K562 (cell line): ENCODE measurements at regions not wholly inside any gene's neighbourhood (a gene's known extent, or its start where the extent isn't known, plus 50 kb on each side); places are given as distances from the start of the nearest gene placed in this dataset.

Experiments used
- ATAC-seq: fragments of 200-7000 bp; cut with Tn5 transposase; 3 replicates; pipeline ENCODE4 v1.9.1; 2020; ENCODE audit warnings: moderate library complexity
- BruUV-seq: library from RNA; stranded (reverse); fragments of 400-500 nt; replicated peaks from 2 replicates; lab custom pipeline; 2021; lab: Mats Ljungman, UMichigan
- CTCF ChIA-PET: fragments of 300-600 bp; formaldehyde crosslinking; extraction: SDS; loops from one replicate; lab custom pipeline; 2021; ENCODE audit warnings: low intra/inter-chr PET ratio; lab: Yijun Ruan, JAX
- POLR2A ChIA-PET: fragments of 300-600, 350-650 bp; sonication (Branson Sonifier 250); formaldehyde crosslinking; extraction: SDS; loops from one replicate; lab custom pipeline; 2021; ENCODE audit warnings: antibody characterized with exemption, inconsistent platforms; lab: Yijun Ruan, JAX
- DNase-seq, 4 experiments: peaks; one replicate each; pipeline versions ENCODE4 v3.0.0 to v3.0.0-alpha.2; 2011 to 2018; ENCODE audit warnings: low spot score in 3 of 4, mixed read lengths in 3 of 4; ENCODE audit errors: extremely low read depth in 1 of 4
- FAIRE-seq: peaks from 2 replicates; lab custom pipeline; 2011; peaks lifted over from hg19 to GRCh38; lab: Jason Lieb, UNC
- H2AFZ ChIP-seq: 2 replicates; pipeline ENCODE4 v1.6.0; 2011; ENCODE audit warnings: low read depth, low read length, control low read depth, inconsistent platforms
- H3K27ac ChIP-seq: fragments of 200-600 bp; 3 replicates; pipeline ENCODE4 v1.8.0; 2011; ENCODE audit warnings: low read depth, mild to moderate bottlenecking, control low read depth, inconsistent platforms, low read length, moderate library complexity, mixed read lengths; ENCODE audit errors: extremely low read depth
- H3K27me3 ChIP-seq, 2 experiments: fragments of 300-600 bp in 1 of 2; 2 replicates in 1 of 2; 3 replicates in 1 of 2; pipeline versions ENCODE4 v1.6.0 to v1.8.0; 2011; ENCODE audit warnings: inconsistent platforms in 2 of 2, low read length in 2 of 2, mild to moderate bottlenecking in 1 of 2, mixed read lengths in 1 of 2, moderate library complexity in 1 of 2; ENCODE audit not compliant: control insufficient read depth in 2 of 2, insufficient read depth in 2 of 2
- H3K36me3 ChIP-seq: fragments of 300-600 bp; 3 replicates; pipeline ENCODE4 v1.8.0; 2011; ENCODE audit warnings: mild to moderate bottlenecking, low read length, inconsistent platforms; ENCODE audit not compliant: control insufficient read depth, insufficient read depth
- H3K4me1 ChIP-seq, 2 experiments: fragments of 200-600 bp in 1 of 2; replicated peaks in 1 of 2; 2 replicates in 1 of 2; 3 replicates in 1 of 2; pipeline versions ENCODE4 v1.5.1 to v1.8.0; 2011; ENCODE audit warnings: inconsistent platforms in 2 of 2, low read length in 2 of 2, mild to moderate bottlenecking in 1 of 2, mixed read lengths in 1 of 2, moderate library complexity in 1 of 2; ENCODE audit not compliant: control insufficient read depth in 2 of 2, insufficient read depth in 2 of 2
- H3K4me2 ChIP-seq: 2 replicates; pipeline ENCODE4 v1.6.1; 2011; ENCODE audit warnings: low read length, control low read depth, inconsistent platforms, mixed read lengths; ENCODE audit not compliant: insufficient read depth
- H3K4me3 ChIP-seq: fragments of 200-600 bp; sonication (generic), shearing (Covaris generic); 2 replicates; pipeline ENCODE4 v1.5.1; 2016; ENCODE audit warnings: control low read depth, inconsistent platforms
- H3K79me2 ChIP-seq: fragments of 200-600 bp; 3 replicates; pipeline ENCODE4 v1.8.0; 2011; ENCODE audit warnings: low read length, inconsistent platforms; ENCODE audit not compliant: control insufficient read depth, insufficient read depth
- H3K9ac ChIP-seq, 2 experiments: 2 replicates each; pipeline versions ENCODE4 v1.6.0 to v1.6.1; 2011; ENCODE audit warnings: low read depth in 2 of 2, low read length in 2 of 2, control low read depth in 1 of 2, inconsistent platforms in 1 of 2, mild to moderate bottlenecking in 1 of 2, mixed read lengths in 1 of 2; ENCODE audit not compliant: insufficient read depth in 1 of 2
- H3K9me1 ChIP-seq: one replicate; pipeline ENCODE4 v1.6.0; 2011; ENCODE audit warnings: inconsistent platforms, mild to moderate bottlenecking, low read length, moderate library complexity; ENCODE audit not compliant: control insufficient read depth, insufficient read depth
- H3K9me3 ChIP-seq: replicated peaks from 2 replicates; pipeline ENCODE4 v1.5.1; 2011; ENCODE audit warnings: low read depth, low read length, inconsistent platforms; ENCODE audit not compliant: control insufficient read depth, insufficient read depth
- H4K20me1 ChIP-seq: replicated peaks from 2 replicates; pipeline ENCODE4 v1.6.1; 2011; ENCODE audit warnings: low read length, inconsistent platforms, mixed read lengths; ENCODE audit not compliant: control insufficient read depth, insufficient read depth
- LEF1 ChIP-seq: fragments of 450-650 bp; IDR thresholded peaks from 2 replicates; pipeline ENCODE4 v1.6.1; 2016; ENCODE audit warnings: mild to moderate bottlenecking
- SP2 ChIP-seq: IDR thresholded peaks from 2 replicates; pipeline ENCODE4 v1.6.1; 2011; ENCODE audit warnings: mild to moderate bottlenecking, low read depth, low read length, moderate library complexity; ENCODE audit not compliant: poor library complexity, severe bottlenecking; ENCODE audit errors: extremely low read depth
- ZBTB8A ChIP-seq: fragments of 450-650 bp; IDR thresholded peaks from 2 replicates; pipeline ENCODE4 v1.6.1; 2018; ENCODE audit warnings: mild to moderate bottlenecking, moderate library complexity; ENCODE audit not compliant: partially characterized antibody
- ZNF316 ChIP-seq: fragments of 450-650 bp; IDR thresholded peaks from 2 replicates; pipeline ENCODE4 v1.6.1; 2016
- ZNF583 ChIP-seq: fragments of 250-450 bp; sonication (Bioruptor Pico); IDR thresholded peaks from 2 replicates; pipeline ENCODE4 v1.4.0; 2020
- WGBS: fragments of 100-300 bp; shearing (Covaris generic); methylation state at CpG from one replicate; pipeline ENCODE4 v1.1.6; 2016; ENCODE audit warnings: low coverage, mixed read lengths; ENCODE audit not compliant: insufficient coverage; ENCODE audit errors: missing lambda C conversion rate; 5-methylcytosine and 5-hydroxymethylcytosine counted together
- in situ Hi-C: fragments of 300-500 bp; cut with MboI; formaldehyde crosslinking; loops from 4 replicates; pipeline ENCODE4 v1.15.0; 2018; ENCODE audit warnings: inconsistent platforms, mixed read lengths
- intact Hi-C: fragments of 100-400 bp; cut with micrococcal nuclease; formaldehyde crosslinking; loops from 2 replicates; pipeline ENCODE4 v1.14.2; 2022
- TF ChIP-seq, protein P1 (sequence below): sonication (generic); formaldehyde crosslinking; IDR thresholded peaks from 2 replicates; pipeline ENCODE4 v1.5.0; 2020; ENCODE audit warnings: missing genetic modification reagents

DNA sequence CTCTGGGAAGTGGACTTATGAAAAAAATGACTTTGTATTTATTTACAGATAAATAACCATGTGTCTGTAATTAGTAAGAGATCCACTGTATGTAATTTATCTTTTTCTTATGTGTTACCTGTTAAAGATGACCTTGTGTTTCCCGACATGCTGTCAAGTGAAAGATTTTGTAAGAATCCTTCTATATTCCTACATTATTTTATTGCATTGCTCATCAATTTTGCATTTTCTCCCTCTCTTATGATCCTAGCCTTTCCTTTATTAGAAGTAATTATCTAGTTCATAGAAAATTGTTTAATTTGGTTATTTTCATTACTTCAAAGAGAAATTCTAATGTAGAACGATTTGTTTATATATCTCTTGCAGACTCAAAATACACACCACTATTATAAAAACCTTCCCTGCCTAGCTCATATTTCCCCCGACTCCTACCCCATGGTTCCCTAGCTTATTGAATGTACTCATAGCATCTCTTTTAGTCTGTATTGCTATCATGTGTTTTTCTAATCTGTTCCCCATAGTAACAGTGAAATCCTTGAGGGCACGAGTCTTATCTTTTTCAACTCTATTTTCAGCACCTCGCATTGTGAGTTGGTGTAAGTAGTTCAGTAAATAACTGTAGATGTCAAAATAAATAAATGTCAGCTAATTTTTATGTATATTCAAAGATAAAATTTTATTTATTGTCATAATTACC lies 774.4 kb downstream of the HDGFL1 start:
- intact Hi-C loops, result no loop called here
- ATAC-seq (no peak), DNase-seq (no peak), FAIRE-seq (no peak)
- Histone ChIP-seq H3K79me2 (no peaks in the 10 kb centered on the region), H3K27ac (no peak overlapping the region), H3K36me3 (no peaks in the 10 kb centered on the region), H3K9ac (no peak overlapping the region), H3K4me1 (no peaks in the 10 kb centered on the region), H3K4me2 (no peak overlapping the region), H3K9me1 (no peaks in the 10 kb centered on the region), H2AFZ (no peak overlapping the region), H4K20me1 (no peaks in the 10 kb centered on the region), H3K9me3 (0 out of 2 replicates have a peak, but pooled peaks cover 3% of the 10 kb centered on the region), H3K27me3 (no peaks in the 10 kb centered on the region), H3K4me3 (no peak overlapping the region)
- WGBS, result 0% methylated on average over 5 of the region's 5 CpGs
- in situ Hi-C loops, result no loop called here
- POLR2A ChIA-PET, result no interaction called here
- TF ChIP-seq SP2 (no peak), LEF1 (no peak), ZNF583 (CRISPR knock-in tag) (no peak), ZNF316 (peak; percentile 6; the same call in 1 of the 2 replicates), ZBTB8A (no peak)
- TF ChIP-seq, protein P1, sequence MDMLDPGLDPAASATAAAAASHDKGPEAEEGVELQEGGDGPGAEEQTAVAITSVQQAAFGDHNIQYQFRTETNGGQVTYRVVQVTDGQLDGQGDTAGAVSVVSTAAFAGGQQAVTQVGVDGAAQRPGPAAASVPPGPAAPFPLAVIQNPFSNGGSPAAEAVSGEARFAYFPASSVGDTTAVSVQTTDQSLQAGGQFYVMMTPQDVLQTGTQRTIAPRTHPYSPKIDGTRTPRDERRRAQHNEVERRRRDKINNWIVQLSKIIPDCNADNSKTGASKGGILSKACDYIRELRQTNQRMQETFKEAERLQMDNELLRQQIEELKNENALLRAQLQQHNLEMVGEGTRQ (CRISPR knock-in tag), result no peak
- no TSS peak for BruUV-seq
- CTCF ChIA-PET, result no interaction called here
